VCaP (cell line): ENCODE measurements at regions not wholly inside any gene's neighbourhood (a gene's known extent, or its start where the extent isn't known, plus 50 kb on each side); places are given as distances from the start of the nearest gene placed in this dataset.

Experiments
- H3K27ac ChIP-seq: fragments of 450-650 bp; 2 replicates; pipeline ENCODE4 v1.5.1; 2017
- CTCF ChIP-seq: fragments of 450-650 bp; conservative IDR thresholded peaks from 2 replicates; pipeline ENCODE4 v1.5.1; 2017; ENCODE audit warnings: mild to moderate bottlenecking, moderate library complexity

- no peak for TF ChIP-seq CTCF
- H3K27ac ChIP-seq: peak overlapping the region; percentile 85
Measured at GRCh38 chr12:74983917-74984316, 225.7 kb downstream of the KCNC2 start.

- no peak for TF ChIP-seq CTCF
- H3K27ac ChIP-seq: peak overlapping the region; percentile 85
Measured at GRCh38 chr12:74984631-74985030, 225.0 kb downstream of the KCNC2 start.

- peak overlapping the region; percentile 85 for H3K27ac ChIP-seq
- TF ChIP-seq CTCF: no peak
Measured at GRCh38 chr12:74985293-74985985, 224.2 kb downstream of the KCNC2 start.

- peak overlapping the region; percentile 85; the same call in 1 of the 2 replicates for H3K27ac ChIP-seq
- no peak for TF ChIP-seq CTCF
Measured at GRCh38 chr12:74985986-74986319, 223.7 kb downstream of the KCNC2 start.

GRCh38 chr12:74988156-74988555 lies 221.5 kb downstream of the KCNC2 start:
- no peak for TF ChIP-seq CTCF
- H3K27ac ChIP-seq: no peak overlapping the region
